Fibroblast of lung (primary cell): ENCODE measurements at regions not wholly inside any gene's neighbourhood (a gene's known extent, or its start where the extent isn't known, plus 50 kb on each side); places are given as distances from the start of the nearest gene placed in this dataset.

Source experiments
- DNase-seq, 2 donors: peaks; one replicate each; pipeline versions ENCODE4 v3.0.0 to v3.0.0-alpha.2; 2010; ENCODE audit warnings: low read depth in 2 of 2
- H2AFZ ChIP-seq: 2 replicates; pipeline ENCODE4 v1.5.1; 2012; ENCODE audit warnings: low read length, control low read depth, inconsistent platforms
- H3K27ac ChIP-seq: 2 replicates; pipeline ENCODE4 v1.5.1; 2011; ENCODE audit warnings: low read length, control low read depth; ENCODE audit not compliant: insufficient read depth
- H3K27me3 ChIP-seq: 2 replicates; pipeline ENCODE4 v1.5.1; 2011; ENCODE audit warnings: mild to moderate bottlenecking, low read length; ENCODE audit not compliant: control insufficient read depth, insufficient read depth
- H3K36me3 ChIP-seq: 2 replicates; pipeline ENCODE4 v1.5.1; 2011; ENCODE audit warnings: low read length; ENCODE audit not compliant: control insufficient read depth, insufficient read depth
- H3K4me1 ChIP-seq: 2 replicates; pipeline ENCODE4 v1.5.1; 2011; ENCODE audit warnings: low read length; ENCODE audit not compliant: control insufficient read depth, insufficient read depth; ENCODE audit errors: extremely low read depth
- H3K4me2 ChIP-seq: 2 replicates; pipeline ENCODE4 v1.5.1; 2011; ENCODE audit warnings: low read length, control low read depth; ENCODE audit not compliant: insufficient read depth; ENCODE audit errors: extremely low read depth
- H3K4me3 ChIP-seq, 4 experiments: fragments of 200-600 bp in 1 of 4; sonication (generic) in 1 of 4; replicated peaks in 1 of 4; 2 replicates each; pipeline ENCODE4 v1.5.1; 2011 to 2016; ENCODE audit warnings: low read length in 4 of 4, low read depth in 3 of 4, mild to moderate bottlenecking in 3 of 4, control low read depth in 2 of 4, inconsistent platforms in 1 of 4, mixed read lengths in 1 of 4; ENCODE audit not compliant: insufficient read depth in 1 of 4; ENCODE audit errors: control extremely low read depth in 1 of 4
- H3K79me2 ChIP-seq: 2 replicates; pipeline ENCODE4 v1.5.1; 2012; ENCODE audit warnings: mild to moderate bottlenecking, low read length, inconsistent platforms; ENCODE audit not compliant: control insufficient read depth, insufficient read depth
- H3K9ac ChIP-seq: 2 replicates; pipeline ENCODE4 v1.5.1; 2011; ENCODE audit warnings: mild to moderate bottlenecking, low read length, control low read depth; ENCODE audit not compliant: insufficient read depth
- H3K9me3 ChIP-seq: 2 replicates; pipeline ENCODE4 v1.5.1; 2012; ENCODE audit warnings: low read depth, low read length; ENCODE audit not compliant: control insufficient read depth, insufficient read depth
- H4K20me1 ChIP-seq: 2 replicates; pipeline ENCODE4 v1.5.1; 2011; ENCODE audit warnings: low read length; ENCODE audit not compliant: control insufficient read depth, insufficient read depth; ENCODE audit errors: extremely low read depth
- EZH2 ChIP-seq: IDR thresholded peaks from 2 replicates; pipeline ENCODE4 v1.5.1; 2012; ENCODE audit warnings: low read length, control low read depth, mild to moderate bottlenecking; ENCODE audit errors: missing control alignments
- TF ChIP-seq, protein P1 (sequence below), 2 donors: IDR thresholded peaks in 1 of 2; conservative IDR thresholded peaks in 1 of 2; 1 replicate in 1 of 2; 2 replicates in 1 of 2; pipeline ENCODE4 v1.5.1; 2011 to 2012; ENCODE audit warnings: low read length in 2 of 2, control low read depth in 1 of 2, inconsistent platforms in 1 of 2, low read depth in 1 of 2, mild to moderate bottlenecking in 1 of 2

DNA sequence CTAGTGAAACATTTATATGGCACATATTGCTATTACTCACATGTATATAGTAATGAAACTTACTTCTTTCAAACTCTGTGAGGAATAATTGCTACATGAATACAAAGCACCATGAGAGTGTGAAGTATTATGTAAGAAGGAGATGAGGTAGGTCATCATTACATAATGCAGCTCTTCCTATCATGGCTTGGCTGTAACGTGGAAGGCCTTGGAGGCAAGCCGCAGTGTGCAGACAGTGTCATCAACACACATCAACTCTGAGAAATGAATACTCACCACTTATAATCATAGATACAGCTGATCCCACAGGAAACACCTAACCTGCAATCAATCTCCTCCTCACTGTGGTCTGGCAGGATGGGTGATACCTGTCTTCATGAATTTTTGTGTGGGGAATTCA is 49.9 kb upstream of the CCDC91 start:
- Histone ChIP-seq H3K36me3 (no peaks in the 10 kb centered on the region), H3K27ac (no peak overlapping the region), H3K27me3 (no peaks in the 10 kb centered on the region), H3K79me2 (no peaks in the 10 kb centered on the region), H3K9ac (no peak overlapping the region), H3K4me3 (no peak overlapping the region), H3K9me3 (no peaks in the 10 kb centered on the region), H2AFZ (no peak overlapping the region), H3K4me1 (no peaks in the 10 kb centered on the region), H3K4me2 (no peak overlapping the region), H4K20me1 (no peaks in the 10 kb centered on the region)
- TF ChIP-seq, protein P1, sequence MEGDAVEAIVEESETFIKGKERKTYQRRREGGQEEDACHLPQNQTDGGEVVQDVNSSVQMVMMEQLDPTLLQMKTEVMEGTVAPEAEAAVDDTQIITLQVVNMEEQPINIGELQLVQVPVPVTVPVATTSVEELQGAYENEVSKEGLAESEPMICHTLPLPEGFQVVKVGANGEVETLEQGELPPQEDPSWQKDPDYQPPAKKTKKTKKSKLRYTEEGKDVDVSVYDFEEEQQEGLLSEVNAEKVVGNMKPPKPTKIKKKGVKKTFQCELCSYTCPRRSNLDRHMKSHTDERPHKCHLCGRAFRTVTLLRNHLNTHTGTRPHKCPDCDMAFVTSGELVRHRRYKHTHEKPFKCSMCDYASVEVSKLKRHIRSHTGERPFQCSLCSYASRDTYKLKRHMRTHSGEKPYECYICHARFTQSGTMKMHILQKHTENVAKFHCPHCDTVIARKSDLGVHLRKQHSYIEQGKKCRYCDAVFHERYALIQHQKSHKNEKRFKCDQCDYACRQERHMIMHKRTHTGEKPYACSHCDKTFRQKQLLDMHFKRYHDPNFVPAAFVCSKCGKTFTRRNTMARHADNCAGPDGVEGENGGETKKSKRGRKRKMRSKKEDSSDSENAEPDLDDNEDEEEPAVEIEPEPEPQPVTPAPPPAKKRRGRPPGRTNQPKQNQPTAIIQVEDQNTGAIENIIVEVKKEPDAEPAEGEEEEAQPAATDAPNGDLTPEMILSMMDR (conservative IDR thresholded peaks at IDR 0.05 in 1 of 2, IDR thresholded peaks at IDR 0.05 in 1 of 2; ENCODE audit: low read depth in 1 of 2, low read length in 2 of 2) = no peak
- no peak for TF ChIP-seq EZH2
- DNase-seq = no peak
